ENCODE measurements at regions not wholly inside any gene's neighbourhood (a gene's known extent, or its start where the extent isn't known, plus 50 kb on each side); places are given as distances from the start of the nearest gene placed in this dataset.

DNA sequence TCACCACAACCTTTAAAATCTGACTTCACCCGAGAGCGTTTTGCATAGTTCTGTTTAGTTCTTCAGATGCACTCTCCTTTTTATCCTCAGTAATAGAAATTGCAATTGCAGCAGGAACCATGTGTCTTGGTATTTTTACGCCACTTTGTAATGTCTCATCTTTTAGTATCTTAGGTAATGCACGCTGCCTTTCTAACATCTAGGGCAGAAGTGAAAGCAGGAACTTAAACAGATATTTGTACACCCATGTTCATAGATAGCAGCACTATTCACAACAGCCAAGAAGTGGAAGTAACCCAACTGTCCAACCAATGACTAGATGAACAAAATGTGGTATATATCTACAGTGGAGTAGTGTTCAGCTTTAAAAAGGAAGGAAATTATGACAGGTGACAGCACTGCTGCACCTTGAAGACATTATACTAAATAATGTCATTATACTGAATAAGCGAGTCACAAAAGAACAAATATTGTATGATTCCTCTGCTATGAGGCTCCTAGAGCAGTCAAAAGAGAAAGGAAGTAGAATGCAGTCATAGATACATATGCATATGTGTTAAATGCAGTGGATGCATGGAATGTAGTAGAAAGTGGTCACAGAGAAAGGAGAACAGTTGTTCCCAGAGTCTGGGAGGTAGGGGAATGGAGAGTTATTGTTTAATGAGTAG, 105.9 kb upstream of the GJB6 start:
- Histone ChIP-seq H3K9ac (ENCODE audit: low read depth, low read length) (no peak overlapping the region), H3K36me3 (ENCODE audit: insufficient read depth, low read length) (no peaks in the 10 kb centered on the region), H3K27me3 (ENCODE audit: control insufficient read depth, insufficient read depth, low read length) (peaks cover 35% of the 10 kb centered on the region), H3K4me3 (ENCODE audit: low read length) (no peak overlapping the region), H3K4me2 (ENCODE audit: low read length) (no peak overlapping the region), H3K9me3 (replicated peaks; ENCODE audit: low read length) (no peaks in the 10 kb centered on the region), H3K4me1 (ENCODE audit: control insufficient read depth, insufficient read depth, low read length) (peaks cover 14% of the 10 kb centered on the region)

- H3K9ac ChIP-seq (ENCODE audit: low read depth, low read length): no peak overlapping the region
Measured at GRCh38 chr13:20336761-20337160, 104.6 kb upstream of the GJB6 start.

DNA sequence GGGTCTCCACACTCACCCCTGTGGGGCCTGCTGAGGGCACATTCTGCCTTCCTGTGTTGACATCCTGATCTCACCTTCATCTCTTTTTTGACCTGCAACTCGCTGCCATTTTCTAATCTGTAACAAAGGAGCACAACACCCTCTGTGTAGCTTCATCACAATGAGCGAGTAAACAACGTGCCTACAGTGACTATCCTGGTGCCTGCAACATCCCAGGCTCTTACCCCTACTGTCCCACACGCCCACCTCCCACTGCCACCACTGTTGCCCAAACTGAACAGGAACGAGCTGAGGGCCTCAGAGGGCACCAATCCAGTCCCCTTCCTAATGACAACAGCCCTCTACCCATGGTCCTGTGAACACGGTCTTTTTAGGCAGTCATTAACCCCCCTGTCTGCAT, 102.2 kb upstream of the GJB6 start:
- H3K27me3 ChIP-seq (ENCODE audit: control insufficient read depth, insufficient read depth, low read length): peaks cover 48% of the 10 kb centered on the region
- H3K36me3 ChIP-seq (ENCODE audit: insufficient read depth, low read length): no peaks in the 10 kb centered on the region
- peaks cover 5% of the 10 kb centered on the region for H3K4me1 ChIP-seq (ENCODE audit: control insufficient read depth, insufficient read depth, low read length)
- no peak overlapping the region for H3K4me2 ChIP-seq (ENCODE audit: low read length)
- H3K9ac ChIP-seq (ENCODE audit: low read depth, low read length): no peak overlapping the region
- no peak overlapping the region for H3K4me3 ChIP-seq (ENCODE audit: low read length)
- H3K9me3 ChIP-seq (replicated peaks; ENCODE audit: low read length): no peaks in the 10 kb centered on the region

More at GRCh38 chr13:20336761-20337160, 104.6 kb upstream of the GJB6 start:
- H3K9me3 ChIP-seq (replicated peaks; ENCODE audit: low read length): no peaks in the 10 kb centered on the region
- no peak overlapping the region for H3K4me3 ChIP-seq (ENCODE audit: low read length)
- H3K27me3 ChIP-seq (ENCODE audit: control insufficient read depth, insufficient read depth, low read length): peaks cover 47% of the 10 kb centered on the region
- peaks cover 14% of the 10 kb centered on the region for H3K4me1 ChIP-seq (ENCODE audit: control insufficient read depth, insufficient read depth, low read length)
- H3K36me3 ChIP-seq (ENCODE audit: insufficient read depth, low read length): no peaks in the 10 kb centered on the region
- no peak overlapping the region for H3K4me2 ChIP-seq (ENCODE audit: low read length)

- Histone ChIP-seq H3K9ac (ENCODE audit: low read depth, low read length) (no peak overlapping the region), H3K36me3 (ENCODE audit: insufficient read depth, low read length) (no peaks in the 10 kb centered on the region), H3K27me3 (ENCODE audit: control insufficient read depth, insufficient read depth, low read length) (peaks cover 42% of the 10 kb centered on the region), H3K4me2 (ENCODE audit: low read length) (no peak overlapping the region), H3K4me3 (ENCODE audit: low read length) (no peak overlapping the region), H3K4me1 (ENCODE audit: control insufficient read depth, insufficient read depth, low read length) (no peaks in the 10 kb centered on the region), H3K9me3 (replicated peaks; ENCODE audit: low read length) (no peaks in the 10 kb centered on the region)
Measured at GRCh38 chr13:20332361-20333096, 100.4 kb upstream of the GJB6 start.

- Histone ChIP-seq H3K9me3 (replicated peaks; ENCODE audit: low read length) (no peaks in the 10 kb centered on the region), H3K4me2 (ENCODE audit: low read length) (no peak overlapping the region), H3K9ac (ENCODE audit: low read depth, low read length) (no peak overlapping the region), H3K27me3 (ENCODE audit: control insufficient read depth, insufficient read depth, low read length) (peaks cover 41% of the 10 kb centered on the region), H3K4me1 (ENCODE audit: control insufficient read depth, insufficient read depth, low read length) (no peaks in the 10 kb centered on the region), H3K4me3 (ENCODE audit: low read length) (no peak overlapping the region), H3K36me3 (ENCODE audit: insufficient read depth, low read length) (no peaks in the 10 kb centered on the region)
Measured at GRCh38 chr13:20331949-20332348, 99.8 kb upstream of the GJB6 start.

DNA sequence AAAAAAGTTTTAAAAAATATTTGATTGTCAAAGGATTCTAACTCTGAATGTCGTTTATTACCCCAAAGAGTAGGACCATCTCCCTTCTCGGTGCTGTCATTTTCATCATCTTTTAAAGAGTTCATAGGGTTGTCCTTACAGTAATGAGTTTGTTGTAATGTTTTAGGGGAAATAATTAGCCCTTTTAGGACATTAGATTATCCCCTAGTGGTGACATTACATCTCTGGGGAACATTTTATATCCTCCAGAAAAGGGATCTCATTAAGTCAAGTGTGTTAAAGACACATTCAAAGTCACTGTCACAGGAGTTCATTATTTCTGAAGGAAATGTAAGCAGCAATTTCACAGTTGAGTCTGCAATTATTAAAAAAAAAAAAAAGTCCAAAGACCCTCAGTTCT, 99.3 kb upstream of the GJB6 start:
- no peaks in the 10 kb centered on the region for H3K36me3 ChIP-seq (ENCODE audit: insufficient read depth, low read length)
- H3K4me2 ChIP-seq (ENCODE audit: low read length): no peak overlapping the region
- H3K9ac ChIP-seq (ENCODE audit: low read depth, low read length): no peak overlapping the region
- peaks cover 44% of the 10 kb centered on the region for H3K27me3 ChIP-seq (ENCODE audit: control insufficient read depth, insufficient read depth, low read length)
- H3K4me1 ChIP-seq (ENCODE audit: control insufficient read depth, insufficient read depth, low read length): no peaks in the 10 kb centered on the region
- H3K9me3 ChIP-seq (replicated peaks; ENCODE audit: low read length): no peaks in the 10 kb centered on the region
- no peak overlapping the region for H3K4me3 ChIP-seq (ENCODE audit: low read length)

GRCh38 chr13:20326809-20327208, 94.7 kb upstream of the GJB6 start:
- no peaks in the 10 kb centered on the region for H3K9me3 ChIP-seq (replicated peaks; ENCODE audit: low read length)
- no peak overlapping the region for H3K9ac ChIP-seq (ENCODE audit: low read depth, low read length)
- H3K4me1 ChIP-seq (ENCODE audit: control insufficient read depth, insufficient read depth, low read length): no peaks in the 10 kb centered on the region
- no peaks in the 10 kb centered on the region for H3K36me3 ChIP-seq (ENCODE audit: insufficient read depth, low read length)
- H3K4me3 ChIP-seq (ENCODE audit: low read length): no peak overlapping the region
- H3K27me3 ChIP-seq (ENCODE audit: control insufficient read depth, insufficient read depth, low read length): peaks cover 27% of the 10 kb centered on the region
- H3K4me2 ChIP-seq (ENCODE audit: low read length): no peak overlapping the region

GRCh38 chr13:20326276-20326675, 94.2 kb upstream of the GJB6 start:
- Histone ChIP-seq H3K27me3 (ENCODE audit: control insufficient read depth, insufficient read depth, low read length) (peaks cover 30% of the 10 kb centered on the region), H3K4me3 (ENCODE audit: low read length) (no peak overlapping the region), H3K36me3 (ENCODE audit: insufficient read depth, low read length) (no peaks in the 10 kb centered on the region), H3K4me1 (ENCODE audit: control insufficient read depth, insufficient read depth, low read length) (no peaks in the 10 kb centered on the region), H3K4me2 (ENCODE audit: low read length) (no peak overlapping the region), H3K9ac (ENCODE audit: low read depth, low read length) (no peak overlapping the region), H3K9me3 (replicated peaks; ENCODE audit: low read length) (no peaks in the 10 kb centered on the region)

DNA sequence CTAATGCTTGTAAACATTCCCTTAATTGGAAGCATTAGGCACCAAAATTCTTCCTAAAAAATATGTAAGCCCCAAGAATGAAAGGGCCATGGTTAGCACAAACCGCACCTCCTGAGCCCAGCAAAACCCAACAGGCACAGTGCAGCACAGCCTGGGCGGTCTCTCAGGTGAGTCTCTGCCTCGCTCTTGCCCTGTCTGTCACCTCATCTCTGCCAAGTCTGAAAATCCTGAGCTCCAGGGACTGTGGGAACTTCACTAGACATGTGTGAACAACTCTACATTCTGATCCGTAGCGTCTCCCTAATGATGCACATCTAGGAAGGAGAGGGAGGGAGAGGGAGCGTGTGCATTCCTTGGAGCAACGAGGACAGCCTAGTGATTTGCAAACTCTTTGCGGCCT, 88.8 kb upstream of the GJB6 start:
- H3K36me3 ChIP-seq (ENCODE audit: insufficient read depth, low read length): no peaks in the 10 kb centered on the region
- peaks cover 50% of the 10 kb centered on the region for H3K27me3 ChIP-seq (ENCODE audit: control insufficient read depth, insufficient read depth, low read length)
- H3K4me1 ChIP-seq (ENCODE audit: control insufficient read depth, insufficient read depth, low read length): no peaks in the 10 kb centered on the region
- no peak overlapping the region for H3K4me2 ChIP-seq (ENCODE audit: low read length)
- H3K9me3 ChIP-seq (replicated peaks; ENCODE audit: low read length): no peaks in the 10 kb centered on the region
- H3K9ac ChIP-seq (ENCODE audit: low read depth, low read length): no peak overlapping the region
- no peak overlapping the region for H3K4me3 ChIP-seq (ENCODE audit: low read length)

DNA sequence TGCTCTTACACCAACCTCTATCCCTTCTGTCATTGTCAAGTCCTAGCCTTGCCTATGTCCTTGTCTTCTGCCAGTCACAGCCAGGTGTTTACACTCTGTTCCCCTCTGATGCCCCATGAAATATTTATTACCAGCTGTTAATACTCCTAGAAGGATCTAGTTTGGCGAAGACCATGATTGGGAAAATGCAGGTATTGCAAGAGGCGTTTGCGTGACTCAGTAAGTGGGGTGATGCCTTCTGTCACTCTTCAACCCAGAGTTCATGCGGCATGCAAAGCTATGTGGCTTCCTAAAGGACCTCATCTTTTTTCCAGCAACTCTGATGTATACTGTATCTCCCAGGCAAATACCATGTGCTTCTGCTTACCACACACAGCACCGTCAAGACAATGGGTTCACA, 81.8 kb upstream of the GJB6 start:
- H3K4me2 ChIP-seq (ENCODE audit: low read length): no peak overlapping the region
- no peak overlapping the region for H3K4me3 ChIP-seq (ENCODE audit: low read length)
- no peaks in the 10 kb centered on the region for H3K9me3 ChIP-seq (replicated peaks; ENCODE audit: low read length)
- peaks cover 49% of the 10 kb centered on the region for H3K27me3 ChIP-seq (ENCODE audit: control insufficient read depth, insufficient read depth, low read length)
- H3K36me3 ChIP-seq (ENCODE audit: insufficient read depth, low read length): no peaks in the 10 kb centered on the region
- H3K4me1 ChIP-seq (ENCODE audit: control insufficient read depth, insufficient read depth, low read length): no peaks in the 10 kb centered on the region
- H3K9ac ChIP-seq (ENCODE audit: low read depth, low read length): no peak overlapping the region

DNA sequence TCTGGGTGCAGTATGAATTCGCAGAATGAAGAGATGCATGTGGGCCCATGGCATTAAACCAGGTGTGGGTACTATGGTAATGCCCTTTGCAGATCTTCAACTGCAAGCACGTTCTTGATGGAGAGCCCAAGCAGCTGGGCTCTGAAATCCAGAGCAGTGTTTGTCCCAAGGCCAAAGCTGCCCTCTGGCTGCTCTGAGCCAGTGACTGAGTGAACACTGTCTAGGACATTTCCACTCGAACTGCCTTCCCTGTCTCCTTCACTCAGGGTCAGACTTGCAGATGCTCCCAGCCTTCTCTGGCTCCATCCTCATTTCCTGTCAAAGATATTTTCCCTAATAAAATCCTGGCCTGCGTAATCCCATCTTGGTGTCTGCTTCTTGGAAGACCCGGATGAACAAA, 80.2 kb upstream of the GJB6 start:
- peaks cover 2% of the 10 kb centered on the region for H3K9me3 ChIP-seq (replicated peaks; ENCODE audit: low read length)
- H3K36me3 ChIP-seq (ENCODE audit: insufficient read depth, low read length): no peaks in the 10 kb centered on the region
- no peak overlapping the region for H3K9ac ChIP-seq (ENCODE audit: low read depth, low read length)
- H3K27me3 ChIP-seq (ENCODE audit: control insufficient read depth, insufficient read depth, low read length): peaks cover 43% of the 10 kb centered on the region
- H3K4me2 ChIP-seq (ENCODE audit: low read length): no peak overlapping the region
- no peaks in the 10 kb centered on the region for H3K4me1 ChIP-seq (ENCODE audit: control insufficient read depth, insufficient read depth, low read length)
- no peak overlapping the region for H3K4me3 ChIP-seq (ENCODE audit: low read length)

DNA sequence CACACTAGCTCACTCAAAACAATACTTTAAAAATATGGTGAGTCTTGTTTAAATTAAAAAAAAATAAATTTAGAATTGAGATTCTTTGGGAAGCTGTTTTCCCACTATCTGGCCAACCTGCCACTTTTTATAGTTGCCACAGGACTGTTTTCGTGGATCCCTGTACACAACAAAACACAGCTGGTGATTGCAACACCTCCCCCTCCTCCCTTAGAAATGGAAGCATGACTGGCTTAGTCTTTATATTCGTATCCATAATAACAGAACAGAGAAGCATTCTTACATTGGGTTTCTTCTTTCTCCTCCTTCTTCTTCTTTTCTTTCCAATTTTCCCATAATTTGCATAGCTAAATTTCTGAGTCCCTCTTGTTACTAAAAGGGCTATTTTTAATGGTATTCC, 79.5 kb upstream of the GJB6 start:
- Histone ChIP-seq H3K4me3 (ENCODE audit: low read length) (no peak overlapping the region), H3K9me3 (replicated peaks; ENCODE audit: low read length) (peaks cover 2% of the 10 kb centered on the region), H3K4me1 (ENCODE audit: control insufficient read depth, insufficient read depth, low read length) (no peaks in the 10 kb centered on the region), H3K27me3 (ENCODE audit: control insufficient read depth, insufficient read depth, low read length) (peaks cover 43% of the 10 kb centered on the region), H3K9ac (ENCODE audit: low read depth, low read length) (no peak overlapping the region), H3K4me2 (ENCODE audit: low read length) (no peak overlapping the region), H3K36me3 (ENCODE audit: insufficient read depth, low read length) (no peaks in the 10 kb centered on the region)
